HG03175 (cell line): ENCODE measurements at regions not wholly inside any gene's neighbourhood (a gene's known extent, or its start where the extent isn't known, plus 50 kb on each side); places are given as distances from the start of the nearest gene placed in this dataset.
A peak's percentile ranks its signal among the peaks of the same experiment; 100 is the strongest.

Experiments
- ATAC-seq: cut with Tn5 transposase; IDR thresholded peaks from one replicate; pipeline ENCODE4 v1.9.1; 2021; ENCODE audit warnings: mild to moderate bottlenecking, moderate library complexity; ENCODE audit not compliant: unreplicated experiment

GRCh38 chr2:134153294-134153880 is 100.5 kb upstream of the MGAT5 start:
- no peak for ATAC-seq

DNA sequence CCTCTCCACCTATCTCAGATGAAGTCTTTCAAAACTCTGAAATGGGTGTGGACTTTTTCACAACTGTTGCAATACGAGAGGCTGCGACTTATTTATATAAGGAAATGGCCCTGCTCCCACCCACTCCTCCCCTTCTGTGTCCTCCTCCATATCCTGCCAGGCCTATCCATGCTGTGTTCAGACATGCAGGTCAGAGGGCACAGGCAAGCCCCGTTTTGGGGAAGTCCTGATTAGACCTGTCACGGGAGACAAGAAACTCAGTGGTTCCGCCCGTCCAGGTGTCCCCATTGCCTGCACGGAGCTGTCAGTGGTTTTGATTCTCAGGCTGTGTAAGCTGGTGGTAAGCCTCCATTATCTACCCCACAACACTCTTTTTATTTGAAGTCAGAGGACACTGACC is 99.6 kb upstream of the MGAT5 start:
- no peak for ATAC-seq

DNA sequence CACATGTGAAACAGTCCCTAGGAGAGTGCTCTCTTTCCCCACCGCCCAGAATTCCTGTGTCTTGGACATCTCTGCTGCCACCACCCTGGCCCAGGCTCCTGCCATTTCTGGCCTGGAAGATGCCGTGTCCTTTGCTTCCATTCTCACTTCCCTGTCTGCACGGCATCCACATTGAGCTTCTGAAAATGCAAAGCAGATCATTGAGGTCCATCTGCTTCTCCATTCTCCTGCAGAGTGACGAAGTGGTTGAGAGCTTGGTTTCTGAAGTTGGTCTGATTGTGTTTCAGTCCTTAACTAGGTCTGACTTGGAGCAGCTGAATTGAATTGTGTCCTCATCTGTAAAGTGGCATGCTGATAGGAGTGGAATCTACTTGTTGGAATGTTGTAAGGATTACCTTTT is 98.7 kb upstream of the MGAT5 start:
- peak; percentile 80 for ATAC-seq

DNA sequence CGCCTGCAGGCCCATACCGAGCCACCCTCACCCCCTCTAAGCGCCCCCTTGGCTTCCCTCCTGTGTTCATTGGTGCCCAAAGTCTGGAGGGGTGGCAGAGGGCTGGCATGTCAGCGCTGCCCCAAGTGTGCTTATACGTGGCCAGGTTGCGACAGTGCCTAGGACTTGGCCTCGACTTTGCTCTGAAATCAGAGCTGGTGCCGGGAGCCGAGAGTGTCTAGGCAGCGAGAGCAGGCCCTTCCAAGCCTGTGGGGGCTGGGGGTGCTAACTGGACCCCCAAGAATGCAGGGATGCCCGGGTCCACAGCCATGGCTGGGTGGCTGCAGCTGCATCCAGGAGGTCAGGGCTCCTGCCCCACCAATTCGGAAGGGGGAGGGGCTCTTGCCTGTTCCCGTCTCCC is 95.6 kb upstream of the MGAT5 start:
- no peak for ATAC-seq

DNA sequence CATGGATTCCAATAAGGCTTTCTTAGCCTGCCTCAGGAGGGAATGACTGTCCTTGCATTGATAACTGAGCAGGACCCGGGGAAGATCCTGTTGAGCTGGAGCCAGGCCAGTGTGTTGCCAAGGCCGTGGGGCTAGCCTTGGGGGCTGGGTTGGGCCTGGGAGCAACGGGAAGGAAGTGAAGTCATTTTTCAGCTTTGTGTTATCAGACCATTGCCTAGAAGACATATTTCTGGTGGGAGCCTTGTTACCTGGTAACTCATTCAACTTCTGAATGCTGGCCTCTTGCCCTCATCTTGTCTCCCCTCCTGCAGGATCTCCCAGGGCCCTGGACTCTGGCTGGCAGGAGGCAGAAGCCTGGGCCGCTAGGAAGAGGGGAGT is 92.7 kb upstream of the MGAT5 start:
- ATAC-seq: no peak

GRCh38 chr2:134163336-134163735 is 90.5 kb upstream of the MGAT5 start:
- no peak for ATAC-seq

DNA sequence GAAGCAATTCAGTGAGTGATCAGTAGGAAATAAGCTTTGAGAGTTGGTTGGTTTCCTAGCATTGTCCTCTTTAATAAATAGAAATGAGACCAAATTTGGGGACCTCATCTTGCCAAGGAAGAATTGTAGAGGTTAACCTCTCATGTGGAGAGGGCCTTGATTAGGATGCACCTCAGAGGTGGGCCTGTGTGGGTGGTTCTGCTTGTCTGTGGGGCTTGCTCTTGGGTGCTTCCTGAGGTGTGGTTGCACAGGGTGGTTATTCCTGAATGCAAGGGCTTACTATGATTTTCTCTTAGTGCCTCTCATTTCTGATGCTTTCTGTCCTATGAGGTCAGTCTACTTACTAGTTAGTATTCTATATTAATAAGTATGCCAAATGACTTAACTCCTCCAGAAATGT is 89.6 kb upstream of the MGAT5 start:
- no peak for ATAC-seq

DNA sequence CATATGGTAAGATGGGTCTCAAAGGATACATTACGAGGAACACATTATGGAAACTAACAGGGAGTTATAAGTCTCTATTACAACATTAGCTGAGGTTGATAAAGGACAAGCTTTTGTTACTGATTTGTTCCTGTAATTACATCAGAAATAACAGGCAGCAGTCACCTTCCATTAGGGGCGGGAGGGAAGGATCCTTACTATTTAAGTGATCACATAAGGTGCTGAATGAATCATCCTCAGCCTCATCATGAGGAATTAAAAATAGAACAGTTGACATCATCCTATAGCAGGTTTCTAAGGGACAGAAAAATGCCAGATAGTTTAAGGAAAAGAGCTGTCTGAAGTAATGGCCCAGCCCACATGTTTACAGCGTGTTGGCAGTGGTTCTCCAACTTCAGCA is 86.9 kb upstream of the MGAT5 start:
- ATAC-seq: no peak

GRCh38 chr2:134169788-134170187 is 84.1 kb upstream of the MGAT5 start:
- ATAC-seq: peak; percentile 73

- ATAC-seq: no peak
These were observed 83.6 kb upstream of the MGAT5 start for GRCh38 chr2:134170294-134170693.

- no peak for ATAC-seq
These were observed 83.2 kb upstream of the MGAT5 start for GRCh38 chr2:134170700-134171099.

GRCh38 chr2:134173338-134174016 is 80.4 kb upstream of the MGAT5 start:
- no peak for ATAC-seq

- no peak for ATAC-seq
These were observed 79.2 kb upstream of the MGAT5 start for GRCh38 chr2:134174711-134175110.

GRCh38 chr2:134175834-134176233 is 78.0 kb upstream of the MGAT5 start:
- no peak for ATAC-seq

DNA sequence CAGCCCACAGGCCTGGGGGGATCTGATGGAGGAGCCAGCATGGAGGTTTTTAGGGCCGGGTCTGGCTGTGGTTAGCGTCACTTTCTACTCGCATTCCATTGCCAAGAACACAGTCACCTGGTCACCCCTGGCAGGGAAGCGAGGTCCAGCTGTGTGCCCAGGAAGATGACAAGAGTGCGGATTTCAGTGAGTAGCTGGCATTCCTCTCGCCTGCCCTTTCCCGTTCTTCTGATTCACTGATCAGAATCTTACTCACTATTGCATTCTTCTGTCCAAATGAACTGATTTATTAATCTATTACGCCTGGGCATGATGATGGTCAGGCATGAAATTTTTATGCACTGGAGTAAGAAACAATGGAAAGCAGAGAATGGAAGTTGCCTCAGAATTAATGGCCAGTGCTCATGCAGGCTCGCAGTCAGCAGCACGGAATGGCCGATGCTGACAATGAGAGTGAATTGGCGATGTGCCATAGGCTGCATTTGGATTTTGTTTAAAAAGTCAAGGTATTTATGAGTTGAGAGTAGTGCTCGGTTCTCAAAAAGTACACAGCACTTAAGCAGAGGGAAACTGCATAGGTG is 76.4 kb upstream of the MGAT5 start:
- ATAC-seq: no peak

GRCh38 chr2:134178138-134178877 is 75.6 kb upstream of the MGAT5 start:
- ATAC-seq: peak; percentile 86

- ATAC-seq: no peak
These were observed 72.7 kb upstream of the MGAT5 start for GRCh38 chr2:134181219-134181618.

DNA sequence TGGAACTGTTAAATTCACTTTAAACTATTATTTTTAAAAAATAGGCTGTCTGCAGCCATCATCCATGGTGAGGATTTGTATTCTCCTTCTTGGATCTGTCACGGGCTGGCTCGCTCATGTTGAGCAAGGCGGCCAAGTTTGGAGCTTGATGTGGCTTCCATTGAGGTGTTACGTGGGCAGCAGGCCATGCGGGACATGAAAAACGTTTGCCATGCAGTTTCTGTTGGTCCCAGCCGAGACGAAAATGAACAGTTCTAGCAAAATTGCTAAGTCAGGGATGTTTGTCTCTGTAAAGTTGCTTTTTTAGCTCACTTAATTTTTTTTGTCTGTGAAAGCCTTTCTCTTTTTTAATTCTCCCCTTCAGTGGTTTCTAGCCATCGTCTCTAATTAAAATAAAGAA is 70.2 kb upstream of the MGAT5 start:
- ATAC-seq: no peak

- ATAC-seq: no peak
These were observed 68.2 kb upstream of the MGAT5 start for GRCh38 chr2:134185639-134186038.

GRCh38 chr2:134189009-134189720 is 64.7 kb upstream of the MGAT5 start:
- no peak for ATAC-seq

DNA sequence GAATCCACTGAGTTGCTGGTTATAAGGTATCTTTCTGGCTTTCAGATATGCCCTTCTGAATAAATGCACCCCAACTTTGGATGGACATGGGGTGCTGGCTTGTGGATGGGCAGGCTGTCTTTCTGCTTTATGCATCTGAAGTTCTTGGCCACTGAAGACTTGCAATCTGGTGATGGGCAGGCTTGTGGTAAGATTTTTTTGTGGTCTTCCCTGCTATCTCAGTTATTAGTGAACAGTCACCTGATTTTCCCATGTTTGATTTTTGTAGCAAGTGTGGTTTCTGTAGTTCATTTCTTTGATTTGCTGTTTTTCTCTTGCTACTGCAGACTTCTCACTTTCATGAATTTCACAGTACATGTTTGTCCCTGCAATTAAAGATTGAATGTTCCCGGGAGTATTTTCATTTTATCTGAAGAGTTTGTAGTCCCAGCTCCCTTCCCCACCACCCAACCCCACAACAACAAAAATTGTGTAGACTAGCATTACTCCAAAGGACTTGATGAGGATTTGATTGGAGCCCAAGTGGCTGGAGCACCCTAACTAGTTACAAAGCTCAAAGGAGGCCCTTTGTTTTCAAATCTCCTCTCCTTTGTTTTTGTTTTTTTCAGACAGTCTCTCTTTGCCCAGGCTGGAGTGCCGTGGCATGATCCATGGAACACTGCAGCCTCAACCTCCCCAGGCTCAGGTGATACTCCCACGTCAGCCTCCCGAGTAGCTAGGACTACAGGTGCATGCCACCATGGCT is 63.6 kb upstream of the MGAT5 start:
- no peak for ATAC-seq
